WTC11 (cell line): ENCODE measurements at regions not wholly inside any gene's neighbourhood (a gene's known extent, or its start where the extent isn't known, plus 50 kb on each side); places are given as distances from the start of the nearest gene placed in this dataset.

Experiments
- ATAC-seq: fragments of 200-7000 bp; cut with Tn5 transposase; 2 replicates; pipeline ENCODE4 v1.10.0; 2021; ENCODE audit warnings: mild to moderate bottlenecking, moderate library complexity
- CTCF ChIA-PET: fragments of 300-600 bp; sonication (Branson Sonifier 250); formaldehyde crosslinking; loops from one replicate; lab custom pipeline; 2021; ENCODE audit warnings: antibody characterized with exemption; lab: Charles Lee
- POLR2A ChIA-PET: fragments of 350-600 bp; sonication (Branson Sonifier 250); formaldehyde crosslinking; loops from one replicate; lab custom pipeline; 2021; ENCODE audit warnings: antibody characterized with exemption; lab: Charles Lee
- DNase-seq: peaks from one replicate; pipeline ENCODE4 v3.0.0; 2021; ENCODE audit warnings: low spot score
- H3K27ac Mint-ChIP-seq: 2 replicates; pipeline ENCODE4 v1.8.0; 2021; ENCODE audit warnings: mixed read lengths
- H3K27me3 Mint-ChIP-seq: 2 replicates; pipeline ENCODE4 v1.8.0; 2021; ENCODE audit warnings: low read depth, mild to moderate bottlenecking, moderate library complexity, mixed read lengths
- H3K36me3 Mint-ChIP-seq: 2 replicates; pipeline ENCODE4 v1.8.0; 2021; ENCODE audit warnings: mixed read lengths
- H3K4me1 Mint-ChIP-seq: 2 replicates; pipeline ENCODE4 v1.8.0; 2022; ENCODE audit warnings: mixed read lengths
- H3K4me3 Mint-ChIP-seq: 2 replicates; pipeline ENCODE4 v1.8.0; 2021; ENCODE audit warnings: mild to moderate bottlenecking, moderate library complexity, mixed read lengths
- H3K9me3 Mint-ChIP-seq: 2 replicates; pipeline ENCODE4 v1.8.0; 2021; ENCODE audit warnings: mixed read lengths
- GTF2I ChIP-seq: fragments of 250-450 bp; sonication (Bioruptor Pico); conservative IDR thresholded peaks from 2 replicates; pipeline ENCODE4 v1.4.0; 2021; ENCODE audit warnings: mild to moderate bottlenecking
- MXD4 ChIP-seq: fragments of 250-450 bp; sonication (Bioruptor Pico); IDR thresholded peaks from 2 replicates; pipeline ENCODE4 v1.8.0; 2021; ENCODE audit warnings: mild to moderate bottlenecking, moderate library complexity, borderline replicate concordance
- NFATC4 ChIP-seq: fragments of 250-450 bp; sonication (Bioruptor Pico); IDR thresholded peaks from 2 replicates; pipeline ENCODE4 v1.9.0; 2021; ENCODE audit warnings: mild to moderate bottlenecking
- NR2C2 ChIP-seq: sonication (generic); formaldehyde crosslinking; IDR thresholded peaks from 2 replicates; pipeline ENCODE4 v1.8.0; 2022; ENCODE audit warnings: mild to moderate bottlenecking, missing genetic modification reagents
- RORB ChIP-seq: fragments of 250-450 bp; sonication (Bioruptor Pico); IDR thresholded peaks from 2 replicates; pipeline ENCODE4 v1.9.0; 2021; ENCODE audit warnings: mild to moderate bottlenecking
- TEAD1 ChIP-seq: sonication (generic); formaldehyde crosslinking; IDR thresholded peaks from 2 replicates; pipeline ENCODE4 v1.8.0; 2022; ENCODE audit warnings: mild to moderate bottlenecking, missing genetic modification reagents
- TP53 ChIP-seq: sonication (generic); formaldehyde crosslinking; IDR thresholded peaks from 2 replicates; pipeline ENCODE4 v1.8.1; 2023; ENCODE audit warnings: mild to moderate bottlenecking, missing genetic modification reagents
- ZNF232 ChIP-seq: sonication (generic); formaldehyde crosslinking; IDR thresholded peaks from 2 replicates; pipeline ENCODE4 v1.8.0; 2022; ENCODE audit warnings: mild to moderate bottlenecking, missing genetic modification reagents
- TF ChIP-seq, protein P1 (sequence below): sonication (generic); formaldehyde crosslinking; IDR thresholded peaks from 2 replicates; pipeline ENCODE4 v1.8.0; 2022; ENCODE audit warnings: mild to moderate bottlenecking, missing genetic modification reagents
- TF ChIP-seq, protein P2 (sequence below): fragments of 250-450 bp; sonication (Bioruptor Pico); IDR thresholded peaks from 2 replicates; pipeline ENCODE4 v1.9.0; 2021; ENCODE audit warnings: mild to moderate bottlenecking, borderline replicate concordance
- TF ChIP-seq, protein P3 (sequence below): sonication (generic); formaldehyde crosslinking; IDR thresholded peaks from 2 replicates; pipeline ENCODE4 v1.8.1; 2022; ENCODE audit warnings: low read depth, missing genetic modification reagents, borderline replicate concordance
- TF ChIP-seq, protein P4 (sequence below): sonication (generic); formaldehyde crosslinking; IDR thresholded peaks from 2 replicates; pipeline ENCODE4 v1.8.1; 2023; ENCODE audit warnings: mild to moderate bottlenecking, missing genetic modification reagents, moderate library complexity
- TF ChIP-seq, protein P5 (sequence below): sonication (generic); formaldehyde crosslinking; IDR thresholded peaks from 2 replicates; pipeline ENCODE4 v1.8.0; 2022; ENCODE audit warnings: mild to moderate bottlenecking, missing genetic modification reagents
- TF ChIP-seq, protein P6 (sequence below): sonication (generic); formaldehyde crosslinking; IDR thresholded peaks from 2 replicates; pipeline ENCODE4 v1.8.1; 2023; ENCODE audit warnings: mild to moderate bottlenecking, missing genetic modification reagents, moderate library complexity
- TF ChIP-seq, protein P7 (sequence below): sonication (generic); formaldehyde crosslinking; IDR thresholded peaks from 2 replicates; pipeline ENCODE4 v1.8.0; 2022; ENCODE audit warnings: mild to moderate bottlenecking, missing genetic modification reagents

DNA sequence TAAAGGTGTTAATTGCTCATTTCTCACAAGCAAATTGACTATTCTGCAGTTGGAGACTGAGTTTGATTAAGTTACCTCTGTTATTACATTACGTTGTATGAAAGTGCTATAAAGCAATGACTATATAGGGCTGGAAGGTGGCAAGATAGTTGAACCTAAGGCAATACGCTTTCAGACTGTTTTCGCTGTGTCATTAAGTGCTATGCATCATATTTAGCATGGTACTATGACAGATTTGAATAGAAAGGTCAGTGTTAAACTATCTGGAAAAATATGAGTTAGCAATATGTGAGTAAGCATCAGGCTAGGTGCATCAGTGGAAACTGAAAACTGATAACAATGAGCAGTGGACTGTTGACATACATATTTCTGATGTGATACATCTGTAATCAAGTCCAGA is 206.0 kb upstream of the ARHGAP24 start:
- H3K4me1 Mint-ChIP-seq, result no peaks in the 10 kb centered on the region
- POLR2A ChIA-PET, result no interaction called here
- no peak for ATAC-seq

DNA sequence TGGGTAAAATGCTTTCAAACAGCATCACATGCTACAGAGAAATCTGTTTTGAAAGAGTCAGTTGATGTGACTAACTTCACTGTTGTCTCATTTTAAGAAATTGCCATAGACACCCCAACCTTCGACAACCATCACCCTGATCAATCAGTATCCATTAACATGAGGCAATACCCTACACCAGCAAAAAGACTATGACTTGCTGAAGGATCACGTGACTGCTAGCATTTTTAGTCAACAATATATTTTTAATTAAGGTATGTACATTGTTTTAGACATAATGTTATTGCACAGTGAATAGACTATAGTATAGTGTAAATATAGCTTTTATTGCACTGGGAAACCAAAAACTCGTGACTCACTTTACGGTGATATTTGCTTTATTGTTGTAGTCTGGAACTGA is 200.0 kb upstream of the ARHGAP24 start:
- H3K9me3 Mint-ChIP-seq, result peaks cover 22% of the 10 kb centered on the region
- no peak for DNase-seq
- TF ChIP-seq ZNF232 (CRISPR knock-in tag) (no peak), RORB (CRISPR knock-in tag) (no peak), TP53 (CRISPR knock-in tag) (no peak), GTF2I (no peak), NFATC4 (CRISPR knock-in tag) (no peak)
- TF ChIP-seq, protein P1, sequence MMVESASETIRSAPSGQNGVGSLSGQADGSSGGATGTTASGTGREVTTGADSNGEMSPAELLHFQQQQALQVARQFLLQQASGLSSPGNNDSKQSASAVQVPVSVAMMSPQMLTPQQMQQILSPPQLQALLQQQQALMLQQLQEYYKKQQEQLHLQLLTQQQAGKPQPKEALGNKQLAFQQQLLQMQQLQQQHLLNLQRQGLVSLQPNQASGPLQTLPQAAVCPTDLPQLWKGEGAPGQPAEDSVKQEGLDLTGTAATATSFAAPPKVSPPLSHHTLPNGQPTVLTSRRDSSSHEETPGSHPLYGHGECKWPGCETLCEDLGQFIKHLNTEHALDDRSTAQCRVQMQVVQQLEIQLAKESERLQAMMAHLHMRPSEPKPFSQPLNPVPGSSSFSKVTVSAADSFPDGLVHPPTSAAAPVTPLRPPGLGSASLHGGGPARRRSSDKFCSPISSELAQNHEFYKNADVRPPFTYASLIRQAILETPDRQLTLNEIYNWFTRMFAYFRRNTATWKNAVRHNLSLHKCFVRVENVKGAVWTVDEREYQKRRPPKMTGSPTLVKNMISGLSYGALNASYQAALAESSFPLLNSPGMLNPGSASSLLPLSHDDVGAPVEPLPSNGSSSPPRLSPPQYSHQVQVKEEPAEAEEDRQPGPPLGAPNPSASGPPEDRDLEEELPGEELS, result no peak
- TF ChIP-seq, protein P2, sequence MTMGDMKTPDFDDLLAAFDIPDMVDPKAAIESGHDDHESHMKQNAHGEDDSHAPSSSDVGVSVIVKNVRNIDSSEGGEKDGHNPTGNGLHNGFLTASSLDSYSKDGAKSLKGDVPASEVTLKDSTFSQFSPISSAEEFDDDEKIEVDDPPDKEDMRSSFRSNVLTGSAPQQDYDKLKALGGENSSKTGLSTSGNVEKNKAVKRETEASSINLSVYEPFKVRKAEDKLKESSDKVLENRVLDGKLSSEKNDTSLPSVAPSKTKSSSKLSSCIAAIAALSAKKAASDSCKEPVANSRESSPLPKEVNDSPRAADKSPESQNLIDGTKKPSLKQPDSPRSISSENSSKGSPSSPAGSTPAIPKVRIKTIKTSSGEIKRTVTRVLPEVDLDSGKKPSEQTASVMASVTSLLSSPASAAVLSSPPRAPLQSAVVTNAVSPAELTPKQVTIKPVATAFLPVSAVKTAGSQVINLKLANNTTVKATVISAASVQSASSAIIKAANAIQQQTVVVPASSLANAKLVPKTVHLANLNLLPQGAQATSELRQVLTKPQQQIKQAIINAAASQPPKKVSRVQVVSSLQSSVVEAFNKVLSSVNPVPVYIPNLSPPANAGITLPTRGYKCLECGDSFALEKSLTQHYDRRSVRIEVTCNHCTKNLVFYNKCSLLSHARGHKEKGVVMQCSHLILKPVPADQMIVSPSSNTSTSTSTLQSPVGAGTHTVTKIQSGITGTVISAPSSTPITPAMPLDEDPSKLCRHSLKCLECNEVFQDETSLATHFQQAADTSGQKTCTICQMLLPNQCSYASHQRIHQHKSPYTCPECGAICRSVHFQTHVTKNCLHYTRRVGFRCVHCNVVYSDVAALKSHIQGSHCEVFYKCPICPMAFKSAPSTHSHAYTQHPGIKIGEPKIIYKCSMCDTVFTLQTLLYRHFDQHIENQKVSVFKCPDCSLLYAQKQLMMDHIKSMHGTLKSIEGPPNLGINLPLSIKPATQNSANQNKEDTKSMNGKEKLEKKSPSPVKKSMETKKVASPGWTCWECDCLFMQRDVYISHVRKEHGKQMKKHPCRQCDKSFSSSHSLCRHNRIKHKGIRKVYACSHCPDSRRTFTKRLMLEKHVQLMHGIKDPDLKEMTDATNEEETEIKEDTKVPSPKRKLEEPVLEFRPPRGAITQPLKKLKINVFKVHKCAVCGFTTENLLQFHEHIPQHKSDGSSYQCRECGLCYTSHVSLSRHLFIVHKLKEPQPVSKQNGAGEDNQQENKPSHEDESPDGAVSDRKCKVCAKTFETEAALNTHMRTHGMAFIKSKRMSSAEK (CRISPR knock-in tag), result no peak
- TF ChIP-seq, protein P3, sequence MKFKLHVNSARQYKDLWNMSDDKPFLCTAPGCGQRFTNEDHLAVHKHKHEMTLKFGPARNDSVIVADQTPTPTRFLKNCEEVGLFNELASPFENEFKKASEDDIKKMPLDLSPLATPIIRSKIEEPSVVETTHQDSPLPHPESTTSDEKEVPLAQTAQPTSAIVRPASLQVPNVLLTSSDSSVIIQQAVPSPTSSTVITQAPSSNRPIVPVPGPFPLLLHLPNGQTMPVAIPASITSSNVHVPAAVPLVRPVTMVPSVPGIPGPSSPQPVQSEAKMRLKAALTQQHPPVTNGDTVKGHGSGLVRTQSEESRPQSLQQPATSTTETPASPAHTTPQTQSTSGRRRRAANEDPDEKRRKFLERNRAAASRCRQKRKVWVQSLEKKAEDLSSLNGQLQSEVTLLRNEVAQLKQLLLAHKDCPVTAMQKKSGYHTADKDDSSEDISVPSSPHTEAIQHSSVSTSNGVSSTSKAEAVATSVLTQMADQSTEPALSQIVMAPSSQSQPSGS, result no peak
- TF ChIP-seq, protein P4, sequence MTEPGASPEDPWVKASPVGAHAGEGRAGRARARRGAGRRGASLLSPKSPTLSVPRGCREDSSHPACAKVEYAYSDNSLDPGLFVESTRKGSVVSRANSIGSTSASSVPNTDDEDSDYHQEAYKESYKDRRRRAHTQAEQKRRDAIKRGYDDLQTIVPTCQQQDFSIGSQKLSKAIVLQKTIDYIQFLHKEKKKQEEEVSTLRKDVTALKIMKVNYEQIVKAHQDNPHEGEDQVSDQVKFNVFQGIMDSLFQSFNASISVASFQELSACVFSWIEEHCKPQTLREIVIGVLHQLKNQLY, result no peak
- TF ChIP-seq, protein P5, sequence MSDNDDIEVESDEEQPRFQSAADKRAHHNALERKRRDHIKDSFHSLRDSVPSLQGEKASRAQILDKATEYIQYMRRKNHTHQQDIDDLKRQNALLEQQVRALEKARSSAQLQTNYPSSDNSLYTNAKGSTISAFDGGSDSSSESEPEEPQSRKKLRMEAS, result no peak
- no peak overlapping the region for H3K4me3 Mint-ChIP-seq
- H3K36me3 Mint-ChIP-seq, result peaks cover 7% of the 10 kb centered on the region
- no peaks in the 10 kb centered on the region for H3K27me3 Mint-ChIP-seq
- ATAC-seq, result no peak
- ChIA-PET CTCF (no interaction called here), POLR2A (no interaction called here)
- H3K4me1 Mint-ChIP-seq, result no peaks in the 10 kb centered on the region
- no peak overlapping the region for H3K27ac Mint-ChIP-seq

More for the DNA sequence above, 206.0 kb upstream of the ARHGAP24 start:
- Mint-ChIP-seq H3K36me3 (peaks cover 7% of the 10 kb centered on the region), H3K4me3 (no peak overlapping the region), H3K9me3 (peaks cover 16% of the 10 kb centered on the region), H3K27ac (no peak overlapping the region), H3K27me3 (no peaks in the 10 kb centered on the region)
- CTCF ChIA-PET, result no interaction called here
- TF ChIP-seq, protein P6, sequence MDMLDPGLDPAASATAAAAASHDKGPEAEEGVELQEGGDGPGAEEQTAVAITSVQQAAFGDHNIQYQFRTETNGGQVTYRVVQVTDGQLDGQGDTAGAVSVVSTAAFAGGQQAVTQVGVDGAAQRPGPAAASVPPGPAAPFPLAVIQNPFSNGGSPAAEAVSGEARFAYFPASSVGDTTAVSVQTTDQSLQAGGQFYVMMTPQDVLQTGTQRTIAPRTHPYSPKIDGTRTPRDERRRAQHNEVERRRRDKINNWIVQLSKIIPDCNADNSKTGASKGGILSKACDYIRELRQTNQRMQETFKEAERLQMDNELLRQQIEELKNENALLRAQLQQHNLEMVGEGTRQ (CRISPR knock-in tag), result no peak
- TF ChIP-seq, protein P4, result no peak
- TF ChIP-seq TEAD1 (CRISPR knock-in tag) (no peak), MXD4 (no peak), NR2C2 (CRISPR knock-in tag) (no peak)
- TF ChIP-seq, protein P7, sequence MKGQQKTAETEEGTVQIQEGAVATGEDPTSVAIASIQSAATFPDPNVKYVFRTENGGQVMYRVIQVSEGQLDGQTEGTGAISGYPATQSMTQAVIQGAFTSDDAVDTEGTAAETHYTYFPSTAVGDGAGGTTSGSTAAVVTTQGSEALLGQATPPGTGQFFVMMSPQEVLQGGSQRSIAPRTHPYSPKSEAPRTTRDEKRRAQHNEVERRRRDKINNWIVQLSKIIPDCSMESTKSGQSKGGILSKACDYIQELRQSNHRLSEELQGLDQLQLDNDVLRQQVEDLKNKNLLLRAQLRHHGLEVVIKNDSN, result no peak
- DNase-seq, result no peak
